DMS153 treated with DMSO at 0.1 percent for 48 hours (cell line): ENCODE measurements at regions not wholly inside any gene's neighbourhood (a gene's known extent, or its start where the extent isn't known, plus 50 kb on each side); places are given as distances from the start of the nearest gene placed in this dataset.

ENCODE experiments used
- DNase-seq: peaks from one replicate; lab custom pipeline; 2025; ENCODE audit not compliant: unreplicated experiment; lab: John Stamatoyannopoulos, UW

DNA sequence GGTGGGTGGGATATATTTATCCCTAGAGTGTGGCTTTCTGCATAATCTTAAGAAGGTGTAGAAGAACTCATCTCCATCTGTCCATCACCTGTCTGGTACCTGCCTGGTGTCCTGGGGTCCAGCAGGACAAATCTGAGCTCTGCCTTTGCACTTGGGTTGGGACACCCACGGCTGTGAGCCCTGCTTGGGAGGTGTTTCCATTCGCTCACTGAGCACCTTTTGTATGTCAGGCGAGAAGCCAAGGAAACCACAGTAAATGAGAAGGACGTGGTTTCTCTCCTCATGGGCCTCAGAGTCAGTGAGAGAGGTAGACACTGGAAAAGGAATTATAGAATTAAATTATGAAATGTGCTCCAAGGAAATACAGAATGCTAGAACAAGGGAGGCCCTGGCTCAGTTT lies 555.9 kb downstream of the MIAT start:
- no peak for DNase-seq

DNA sequence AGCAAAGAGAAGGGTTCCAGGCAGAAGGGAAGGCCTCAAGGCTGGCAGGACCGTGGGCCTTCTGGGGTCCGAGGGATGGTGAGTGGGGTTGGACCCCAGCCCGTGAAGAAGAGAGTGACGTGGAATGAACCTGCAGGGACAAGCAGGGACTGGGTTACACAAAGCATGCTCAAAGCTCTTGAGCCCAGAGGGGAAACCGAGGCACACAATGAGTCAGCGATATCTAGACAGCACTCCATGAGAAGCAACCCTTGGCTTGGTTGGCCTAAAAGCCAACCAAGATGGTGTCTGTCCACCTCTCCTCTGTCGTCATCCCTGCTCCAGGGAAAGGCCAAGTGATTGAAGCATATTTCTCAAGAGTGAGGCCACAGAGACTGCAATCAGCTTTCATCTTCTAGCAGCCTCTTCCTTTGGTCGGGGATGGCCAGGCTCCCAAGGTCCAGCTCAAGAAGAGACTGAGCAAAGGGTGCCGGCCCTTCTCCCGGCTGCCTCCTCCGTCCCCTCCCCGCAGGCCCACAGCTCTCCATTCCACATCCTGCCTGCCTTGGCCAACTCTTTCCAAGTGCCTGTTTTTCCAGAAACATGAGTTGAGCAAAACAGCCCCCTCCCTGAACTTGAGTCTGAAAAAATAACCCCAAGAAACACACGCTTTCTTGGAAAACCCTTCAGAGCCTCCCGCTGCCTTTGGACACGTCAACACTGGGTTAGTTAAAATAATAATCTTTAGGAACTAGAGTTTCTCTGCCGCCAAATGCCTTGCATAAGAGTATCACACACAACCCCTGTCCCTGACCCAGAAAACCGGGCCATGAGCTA lies 556.6 kb downstream of the MIAT start:
- no peak for DNase-seq

GRCh38 chr22:27214691-27215090 lies 557.3 kb downstream of the MIAT start:
- DNase-seq: no peak

DNA sequence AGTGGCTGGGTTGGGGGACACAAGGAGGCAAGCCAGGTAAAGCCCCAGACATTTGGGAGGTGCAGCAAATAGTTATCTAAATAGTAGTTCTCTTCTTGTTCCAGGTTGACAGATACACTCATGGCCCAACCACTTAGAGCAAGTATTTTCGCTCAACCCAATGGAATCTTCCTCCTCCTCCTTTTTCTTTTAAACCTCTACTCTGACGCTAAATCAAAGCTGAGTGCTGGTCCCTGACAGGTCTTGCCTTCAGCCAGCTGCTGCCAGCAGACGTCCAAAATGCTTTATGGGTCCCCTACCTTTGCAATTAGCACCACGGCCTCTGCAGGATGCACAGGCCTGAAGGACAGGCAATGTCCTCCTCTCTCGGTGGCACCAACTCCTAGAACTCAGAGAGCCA lies 558.5 kb downstream of the MIAT start:
- DNase-seq: no peak

DNA sequence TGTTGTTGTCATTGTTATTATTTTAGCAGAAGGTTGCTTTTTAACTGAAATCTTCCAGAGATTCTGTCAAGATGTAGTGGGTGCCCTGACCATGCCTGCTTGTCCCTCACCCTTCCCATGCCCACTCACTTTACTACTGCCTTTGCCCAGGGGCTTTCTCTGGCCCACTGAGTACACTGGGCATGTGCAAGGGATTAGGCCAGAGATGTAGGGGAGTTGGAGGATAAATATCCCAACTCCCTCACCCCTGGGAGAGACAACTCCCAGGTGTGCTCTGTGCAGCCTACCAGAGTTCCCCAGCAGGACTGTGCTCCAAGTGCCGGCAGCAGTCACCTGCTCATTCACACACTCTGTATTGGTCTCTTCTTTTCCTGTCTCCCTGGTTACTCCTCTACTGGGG lies 559.1 kb downstream of the MIAT start:
- DNase-seq: no peak

GRCh38 chr22:27217154-27217553 lies 559.8 kb downstream of the MIAT start:
- no peak for DNase-seq

- DNase-seq: no peak
Measured at GRCh38 chr22:27218012-27218920, 560.9 kb downstream of the MIAT start.

DNA sequence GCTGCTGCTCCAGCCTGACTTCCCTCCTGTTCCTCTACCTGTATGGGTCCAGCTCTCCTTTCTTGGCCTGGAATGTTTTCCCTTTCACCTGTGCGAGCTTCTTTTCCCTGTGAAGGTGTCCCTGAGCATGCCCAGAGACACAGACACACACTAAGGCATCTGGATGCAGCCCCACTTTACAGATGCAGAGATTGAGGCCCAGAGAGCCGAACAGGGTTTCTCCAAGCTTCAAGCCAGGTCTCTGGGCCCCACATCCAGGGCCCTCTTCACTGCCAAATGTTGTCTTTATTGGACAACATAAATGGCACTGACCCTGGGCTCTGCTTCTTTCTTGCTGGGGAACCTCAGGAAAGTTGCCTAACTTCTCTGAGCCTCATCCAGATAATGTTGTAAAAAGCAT lies 561.6 kb downstream of the MIAT start:
- no peak for DNase-seq

GRCh38 chr22:27220339-27220738 lies 563.0 kb downstream of the MIAT start:
- DNase-seq: no peak

- DNase-seq: no peak
Measured at GRCh38 chr22:27222178-27222577, 564.8 kb downstream of the MIAT start.

DNA sequence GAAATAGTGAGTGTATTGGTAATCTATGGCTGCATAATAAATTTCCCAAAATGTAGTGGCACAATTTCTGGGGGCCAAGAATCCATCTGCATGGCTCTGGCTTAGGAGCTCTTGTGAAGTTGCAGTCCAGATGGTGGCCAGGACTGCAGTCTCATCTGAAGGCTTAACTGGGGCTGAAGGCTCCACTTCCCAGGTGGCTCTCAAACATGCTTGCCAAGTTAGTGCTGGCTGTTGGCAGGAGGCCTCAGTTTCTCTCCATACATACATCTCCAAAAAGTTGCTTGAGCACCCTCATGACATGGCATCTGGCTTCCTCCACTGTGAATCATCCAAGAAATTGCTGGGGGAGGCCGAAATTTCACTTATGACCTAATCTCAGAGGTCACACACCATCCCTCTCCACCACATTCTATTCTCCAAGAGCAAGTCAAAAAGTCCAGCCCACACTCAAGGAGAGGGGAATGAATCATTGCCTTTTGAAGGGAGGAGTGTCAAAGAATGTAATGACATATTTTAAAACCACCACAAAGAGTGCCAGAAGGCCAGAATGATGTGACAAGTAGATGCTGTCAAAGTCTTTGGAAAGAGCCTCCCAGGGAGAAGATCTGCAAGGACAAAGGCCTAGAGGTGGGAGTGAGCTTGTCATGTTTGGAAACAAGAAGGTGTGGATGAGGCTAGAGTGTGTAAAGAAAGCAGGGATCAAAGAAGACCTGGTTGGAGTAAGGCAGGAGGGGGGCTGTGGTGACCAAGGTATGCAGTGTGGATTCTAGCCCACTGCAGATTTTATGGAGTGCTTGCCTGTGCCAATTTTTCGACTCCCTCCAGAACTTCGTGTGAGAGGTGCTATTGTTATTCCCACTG lies 566.2 kb downstream of the MIAT start:
- no peak for DNase-seq

DNA sequence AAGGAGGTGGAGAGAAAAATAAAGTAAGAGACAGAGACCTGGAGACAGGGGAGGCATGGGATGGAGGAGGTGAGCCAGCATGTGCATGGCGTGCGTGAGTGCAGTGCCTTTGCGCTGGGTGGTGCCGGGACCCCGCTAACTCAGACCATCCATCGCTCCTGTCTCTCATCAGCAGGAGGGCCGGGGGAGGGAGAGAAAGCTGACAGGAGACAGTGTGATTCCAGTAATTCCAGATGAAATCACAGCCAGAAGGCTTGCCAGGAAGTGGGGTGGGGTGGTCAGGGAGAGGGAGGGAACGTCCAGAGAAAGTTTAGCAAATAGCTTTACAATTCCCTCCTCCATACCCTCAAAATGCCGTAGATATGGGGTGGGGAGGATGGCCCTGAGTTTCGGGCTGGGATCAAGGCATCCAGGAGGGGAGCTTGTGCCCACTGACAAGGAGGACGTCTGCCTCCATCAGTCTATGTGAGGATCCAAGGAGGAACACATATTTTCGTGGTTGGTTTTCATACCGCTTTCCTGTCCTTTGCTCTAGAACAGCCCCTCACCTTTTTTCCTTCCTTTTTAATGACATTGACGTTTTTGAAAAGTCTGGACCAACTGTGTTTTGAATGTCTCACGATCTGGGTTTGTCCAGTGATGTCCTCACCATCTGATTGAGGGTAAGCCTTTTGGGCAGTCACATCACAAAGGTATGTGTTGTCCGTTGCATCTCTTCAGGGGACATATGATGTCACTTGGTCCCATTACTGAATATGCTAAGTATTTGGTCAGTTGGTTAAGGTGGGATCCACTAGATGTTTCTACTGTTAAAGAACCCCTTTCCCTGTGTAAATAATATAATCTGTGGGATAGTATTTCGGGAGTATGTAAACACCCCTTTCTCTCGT lies 567.3 kb downstream of the MIAT start:
- DNase-seq: no peak

GRCh38 chr22:27226666-27227065 lies 569.3 kb downstream of the MIAT start:
- no peak for DNase-seq

GRCh38 chr22:27228771-27229170 lies 571.4 kb downstream of the MIAT start:
- DNase-seq: no peak

- no peak for DNase-seq
Measured at GRCh38 chr22:27230189-27230588, 571.4 kb downstream of the MN1 start.

GRCh38 chr22:27231266-27231665 lies 570.3 kb downstream of the MN1 start:
- no peak for DNase-seq

GRCh38 chr22:27232077-27232476 lies 569.5 kb downstream of the MN1 start:
- no peak for DNase-seq

- DNase-seq: no peak
Measured at GRCh38 chr22:27237080-27237741, 564.3 kb downstream of the MN1 start.

DNA sequence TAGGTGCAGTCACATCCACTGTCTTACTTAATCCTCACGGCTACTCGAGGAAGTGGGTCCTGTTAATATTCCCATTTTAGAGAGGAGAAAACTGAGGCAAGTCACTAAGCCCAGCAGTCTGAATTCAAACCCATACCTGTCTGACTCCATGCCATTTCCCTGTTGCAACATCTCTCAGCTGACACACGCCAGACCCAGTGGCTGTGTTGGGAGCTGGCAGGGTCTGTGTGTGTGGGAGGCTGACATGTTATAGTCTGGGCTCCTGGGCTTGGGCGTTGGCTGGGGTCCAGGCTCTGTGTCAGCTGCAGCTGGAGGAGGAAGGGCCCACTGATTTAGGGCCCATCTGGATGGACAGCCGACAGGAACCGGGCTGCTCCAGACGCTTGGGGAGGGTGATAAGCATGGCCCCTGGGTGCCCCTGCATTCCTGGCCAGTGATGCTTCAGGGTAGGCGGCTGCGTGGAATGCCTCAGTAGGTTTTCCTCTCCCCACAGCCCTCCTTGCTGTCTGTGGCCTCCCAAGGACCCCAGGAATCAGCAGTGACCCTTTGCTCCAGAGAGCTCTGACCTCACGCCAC lies 562.5 kb downstream of the MN1 start:
- DNase-seq: no peak
